Ecto neural progenitor cell (in vitro differentiated cells): ENCODE measurements at regions not wholly inside any gene's neighbourhood (a gene's known extent, or its start where the extent isn't known, plus 50 kb on each side); places are given as distances from the start of the nearest gene placed in this dataset.
"Not testable (repeated sequence)": the region's sequence is repeated elsewhere in the genome, so short reads cannot be mapped to it uniquely, and the experiment has no call there.

Experiments used
- DNase-seq: peaks from one replicate; pipeline ENCODE4 v3.0.0-alpha.2; 2018; ENCODE audit warnings: low spot score

DNA sequence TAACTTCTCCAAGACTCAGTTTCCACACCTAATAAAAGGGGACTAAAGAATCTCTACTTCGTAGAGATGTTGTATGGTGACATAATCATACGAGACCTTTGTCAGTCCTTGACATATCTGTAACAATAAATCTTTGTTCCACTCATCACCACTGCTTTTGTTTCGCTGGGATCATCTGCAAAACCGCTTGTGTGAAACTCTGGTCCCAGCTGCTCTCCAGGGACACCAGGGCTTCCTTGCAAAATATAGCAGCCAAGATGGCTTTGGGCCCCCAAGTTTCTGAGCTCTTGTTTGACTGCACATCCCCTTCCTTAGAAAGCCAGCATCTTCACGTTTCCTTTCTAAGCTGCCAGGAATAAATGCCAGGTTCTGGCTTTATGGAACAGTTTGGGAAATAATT lies 110.5 kb upstream of the RRN3 start:
- DNase-seq: not testable (repeated sequence)

- DNase-seq: not testable (repeated sequence)
Observed at GRCh38 chr16:15192813-15193212, 98.7 kb upstream of the RRN3 start.

DNA sequence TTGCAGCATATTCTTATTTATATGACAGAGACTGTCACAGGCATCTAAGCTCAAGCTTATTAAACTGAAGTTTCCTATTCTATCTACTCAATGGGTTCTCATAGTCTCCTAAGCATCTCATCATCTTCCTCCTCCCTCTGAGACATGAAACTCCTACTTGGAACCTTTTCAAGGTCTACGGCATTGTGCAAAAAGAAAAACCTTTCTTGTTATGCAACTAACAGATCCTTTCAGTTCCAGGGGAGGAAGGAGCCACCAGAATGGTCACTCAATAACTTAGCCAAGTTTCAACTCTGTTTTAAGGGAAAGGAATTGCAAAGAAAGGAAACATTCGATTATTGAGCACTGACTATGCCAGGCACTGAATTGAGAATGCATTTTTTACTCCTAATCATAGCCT lies 98.1 kb upstream of the RRN3 start:
- not testable (repeated sequence) for DNase-seq

GRCh38 chr16:15189478-15189877 lies 95.4 kb upstream of the RRN3 start:
- DNase-seq: not testable (repeated sequence)
